ENCODE measurements at regions not wholly inside any gene's neighbourhood (a gene's known extent, or its start where the extent isn't known, plus 50 kb on each side); places are given as distances from the start of the nearest gene placed in this dataset.
"Not testable (repeated sequence)": the region's sequence is repeated elsewhere in the genome, so short reads cannot be mapped to it uniquely, and the experiment has no call there.

DNA sequence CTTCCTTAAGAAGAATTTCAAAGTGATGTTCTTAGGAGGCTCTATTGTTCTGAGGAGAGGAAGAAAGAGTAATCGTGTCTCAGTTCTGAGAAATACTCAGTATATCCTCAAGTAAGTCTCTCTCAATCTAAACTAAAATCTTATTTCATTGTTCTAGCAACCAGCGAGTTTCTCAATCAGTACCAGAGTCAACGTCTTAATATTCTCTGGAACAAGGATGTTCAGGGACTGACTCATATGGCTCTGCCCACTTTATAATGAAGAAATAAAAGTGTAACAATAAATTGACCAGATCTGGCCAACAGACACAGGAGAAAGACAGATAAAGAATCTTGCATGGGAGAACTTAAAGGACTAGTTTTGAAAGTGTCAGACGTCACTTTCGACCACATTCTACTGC lies 469.8 kb upstream of the FLRT2 start:
- DNase-seq (ENCODE audit: low spot score): no peak

GRCh38 chr14:85061256-85061655 lies 468.7 kb upstream of the FLRT2 start:
- no peak for DNase-seq (ENCODE audit: low spot score)

DNA sequence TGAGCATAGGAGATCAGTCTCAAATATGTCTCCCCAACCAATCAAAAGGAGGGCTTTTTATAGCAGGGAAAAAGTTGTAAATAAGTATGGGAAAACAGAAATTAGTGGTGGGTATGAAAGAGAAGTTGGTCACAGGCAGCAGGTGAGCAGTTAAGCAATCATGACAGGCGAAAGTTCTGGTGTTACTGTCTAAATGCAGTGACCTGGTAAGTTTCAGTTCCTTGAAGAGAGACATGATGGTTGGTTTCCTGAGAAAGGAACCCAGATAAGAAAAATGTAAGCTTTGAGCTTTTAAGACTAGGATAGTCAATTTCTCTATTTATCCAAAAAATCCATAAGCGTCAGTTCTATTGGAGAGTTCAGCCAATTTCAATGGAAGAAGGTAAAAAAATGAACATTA lies 466.2 kb upstream of the FLRT2 start:
- no peak for DNase-seq (ENCODE audit: low spot score)

- no peak for DNase-seq (ENCODE audit: low spot score)
Observed at GRCh38 chr14:85071447-85071846, 458.5 kb upstream of the FLRT2 start.

- no peak for DNase-seq (ENCODE audit: low spot score)
Observed at GRCh38 chr14:85074955-85075354, 455.0 kb upstream of the FLRT2 start.

- no peak for DNase-seq (ENCODE audit: low spot score)
Observed at GRCh38 chr14:85075694-85076476, 454.1 kb upstream of the FLRT2 start.

GRCh38 chr14:85077716-85078115 lies 452.2 kb upstream of the FLRT2 start:
- DNase-seq (ENCODE audit: low spot score): not testable (repeated sequence)

- no peak for DNase-seq (ENCODE audit: low spot score)
Observed at GRCh38 chr14:85079842-85080730, 449.9 kb upstream of the FLRT2 start.

DNA sequence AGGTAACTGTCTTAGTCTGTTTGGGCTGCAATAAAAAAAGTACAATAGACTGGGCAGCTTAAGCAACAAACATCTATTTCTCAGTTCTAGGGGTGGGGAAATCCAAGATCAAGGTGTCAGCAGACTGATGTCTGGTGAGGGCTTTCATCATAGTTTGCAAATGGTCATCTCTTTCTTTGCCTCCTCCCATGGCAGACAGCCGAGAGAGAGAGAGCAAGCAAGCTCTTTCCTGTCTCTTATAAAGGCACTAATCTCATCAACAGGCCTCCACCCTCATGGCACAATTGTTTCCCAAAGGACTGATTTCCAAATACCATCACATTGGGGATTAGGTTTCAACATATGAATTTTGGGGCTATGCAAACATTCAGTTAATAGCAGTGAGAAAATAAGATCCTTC lies 445.6 kb upstream of the FLRT2 start:
- no peak for DNase-seq (ENCODE audit: low spot score)

DNA sequence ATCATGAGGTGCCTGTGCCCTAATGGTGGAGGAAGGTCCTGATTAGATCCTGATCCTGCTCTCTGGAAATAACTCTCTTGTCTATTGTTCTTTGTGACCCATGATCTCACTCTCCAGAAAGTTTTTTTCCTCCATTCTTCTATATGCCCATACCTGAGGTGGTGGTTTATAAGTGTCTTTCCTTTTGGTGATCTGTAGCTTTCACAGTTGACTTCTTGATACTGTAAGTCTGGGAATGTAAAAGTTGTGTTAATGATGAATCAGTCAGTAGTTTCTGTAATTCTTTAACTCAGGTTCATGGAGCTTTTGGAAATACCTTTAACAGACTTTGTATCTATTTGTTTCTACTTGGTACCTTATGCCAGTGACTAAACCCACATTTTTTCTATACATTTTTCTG lies 444.0 kb upstream of the FLRT2 start:
- DNase-seq (ENCODE audit: low spot score): no peak

DNA sequence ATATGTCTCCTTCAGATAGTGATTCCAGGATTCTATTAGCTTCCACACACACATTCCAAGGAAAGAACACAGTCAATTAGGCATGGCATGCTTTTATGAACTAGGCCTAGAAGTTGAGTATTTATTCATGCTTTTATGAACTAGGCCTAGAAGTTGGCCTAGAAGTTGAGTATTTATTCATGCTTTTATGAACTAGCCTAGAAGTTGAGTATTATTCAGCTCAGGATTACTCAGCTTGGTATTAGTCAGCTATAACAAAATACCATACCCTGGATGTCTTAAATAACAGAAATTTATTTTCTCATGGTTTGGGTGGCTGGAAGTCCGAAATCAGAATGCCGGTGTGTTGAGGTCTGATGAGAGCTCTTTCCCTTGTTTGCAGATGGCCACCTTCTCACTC lies 442.7 kb upstream of the FLRT2 start:
- DNase-seq (ENCODE audit: low spot score): no peak

GRCh38 chr14:85088192-85088591 lies 441.8 kb upstream of the FLRT2 start:
- no peak for DNase-seq (ENCODE audit: low spot score)

DNA sequence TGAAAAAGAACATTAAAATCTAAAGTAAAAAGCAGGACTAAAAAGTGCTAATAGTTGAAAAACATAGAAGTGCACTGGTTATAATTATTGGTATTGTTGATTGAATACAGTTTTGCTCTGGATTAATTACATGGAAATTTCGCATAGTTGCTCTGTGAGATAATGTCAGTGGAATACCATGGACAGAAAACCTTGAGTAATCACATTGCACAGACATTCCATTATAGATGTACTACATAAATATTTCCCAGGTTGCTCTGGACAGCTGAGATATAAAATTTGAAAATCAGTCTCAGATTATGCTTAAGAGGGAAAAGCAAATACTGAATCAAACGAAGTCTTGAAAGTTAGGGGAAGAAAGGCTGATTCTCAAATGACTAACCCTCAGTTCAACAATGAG lies 439.3 kb upstream of the FLRT2 start:
- no peak for DNase-seq (ENCODE audit: low spot score)

DNA sequence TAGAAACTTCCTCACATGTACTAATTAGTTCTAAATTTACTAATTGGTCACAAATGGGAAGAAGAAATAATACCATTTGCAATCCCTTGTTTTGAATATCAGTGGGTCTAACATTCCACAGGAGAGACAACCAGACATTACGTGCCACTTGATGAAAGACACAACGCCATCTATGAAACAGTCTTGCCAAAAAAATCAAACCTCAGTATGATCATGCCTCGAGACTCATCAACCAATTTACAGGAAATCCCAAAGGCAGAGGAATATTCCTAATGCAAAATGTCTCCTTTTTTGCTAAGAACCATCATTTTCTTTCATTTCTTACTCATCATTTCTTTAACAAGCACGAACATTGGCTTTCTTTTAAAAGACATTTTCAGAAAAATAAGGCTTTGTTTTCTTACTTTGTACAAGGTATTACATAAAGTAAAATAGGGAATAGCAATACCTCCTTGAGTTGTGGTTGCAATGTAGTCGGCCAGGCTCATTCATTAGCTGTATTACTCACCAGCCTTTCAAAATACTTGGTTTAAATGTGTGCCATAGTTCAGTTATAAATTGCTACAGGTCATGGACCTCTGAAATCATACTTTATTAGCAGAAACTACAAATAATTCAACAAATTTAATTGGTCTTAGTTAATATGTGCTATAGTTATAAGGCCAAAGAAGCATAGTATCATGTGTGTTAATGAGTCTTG lies 436.2 kb upstream of the FLRT2 start:
- DNase-seq (ENCODE audit: low spot score): no peak

DNA sequence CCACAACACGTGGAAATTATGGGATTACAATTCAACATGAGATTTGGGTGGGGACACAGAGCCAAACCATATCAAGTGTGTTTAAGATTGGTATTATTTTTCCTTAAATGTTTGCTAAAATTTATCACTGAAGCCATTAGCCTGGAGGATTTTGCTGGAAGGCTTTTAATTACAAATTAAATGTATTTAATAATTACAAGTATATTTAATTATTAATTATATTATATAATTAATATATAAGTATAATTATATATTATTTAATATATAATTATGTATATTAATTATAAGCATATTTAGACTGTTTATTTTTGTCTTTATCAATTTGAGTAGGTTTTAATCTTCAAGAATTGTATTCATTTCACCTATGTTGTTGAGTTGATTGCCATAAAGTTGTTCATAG lies 427.4 kb upstream of the FLRT2 start:
- no peak for DNase-seq (ENCODE audit: low spot score)

GRCh38 chr14:85106506-85106905 lies 423.4 kb upstream of the FLRT2 start:
- DNase-seq (ENCODE audit: low spot score): no peak

DNA sequence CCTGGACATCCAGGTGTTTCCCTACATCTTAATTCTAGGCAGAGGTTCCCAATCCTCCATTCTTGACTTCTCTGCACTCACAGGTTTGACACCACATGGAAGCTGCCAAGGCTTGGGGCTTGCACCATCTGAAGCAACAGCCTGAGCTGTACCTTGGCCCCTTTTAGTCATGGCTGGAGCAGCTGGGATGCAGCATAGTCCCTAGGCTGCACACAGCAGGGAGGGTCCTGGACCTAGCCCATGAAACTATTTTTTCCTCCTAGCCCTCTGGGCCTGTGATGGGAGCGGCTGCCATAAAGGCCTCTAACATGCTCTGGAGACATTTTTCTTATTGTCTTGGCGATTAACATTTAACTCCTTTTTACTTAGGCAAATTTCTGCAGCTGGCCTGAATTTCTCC lies 417.2 kb upstream of the FLRT2 start:
- no peak for DNase-seq (ENCODE audit: low spot score)

GRCh38 chr14:85115921-85116320 lies 414.0 kb upstream of the FLRT2 start:
- no peak for DNase-seq (ENCODE audit: low spot score)

- DNase-seq (ENCODE audit: low spot score): no peak
Observed at GRCh38 chr14:85118274-85118673, 411.7 kb upstream of the FLRT2 start.

DNA sequence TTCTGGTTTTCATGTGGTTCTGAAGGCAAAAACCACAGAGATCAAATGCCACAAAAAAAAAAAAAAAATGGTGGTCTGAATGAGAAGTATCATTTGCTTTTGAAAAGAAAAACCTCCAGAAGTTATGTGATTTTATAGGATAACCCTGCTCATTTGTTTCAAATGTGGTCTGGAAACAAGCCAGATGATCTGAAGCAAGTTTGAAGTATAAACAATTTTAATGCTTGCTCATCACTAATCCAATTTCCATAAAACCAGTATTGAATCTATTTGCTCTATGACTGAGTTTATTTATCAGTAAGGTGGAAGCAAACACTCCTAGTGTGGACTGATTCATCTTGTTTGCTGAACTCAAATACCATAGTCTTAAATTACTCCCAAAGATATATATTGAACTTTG lies 407.3 kb upstream of the FLRT2 start:
- DNase-seq (ENCODE audit: low spot score): no peak

DNA sequence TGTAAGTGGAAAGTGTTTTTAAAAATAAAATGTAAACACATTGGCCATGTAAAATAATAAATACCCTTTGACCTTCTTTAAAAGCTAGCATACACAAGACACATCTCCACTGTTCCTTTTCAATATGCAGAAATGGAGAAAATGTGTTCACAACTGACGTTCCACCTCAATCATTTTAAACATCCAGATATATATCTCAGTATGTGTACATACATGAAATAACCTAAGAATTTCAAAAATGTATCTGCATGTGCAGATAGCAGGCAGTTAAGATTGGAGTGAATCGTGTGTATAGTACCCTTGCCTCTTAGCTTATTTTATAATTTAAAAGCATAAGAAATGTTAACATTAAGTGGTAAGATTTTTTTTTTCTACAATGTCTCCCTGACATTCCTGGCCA lies 406.2 kb upstream of the FLRT2 start:
- no peak for DNase-seq (ENCODE audit: low spot score)

GRCh38 chr14:85124631-85125290 lies 405.2 kb upstream of the FLRT2 start:
- no peak for DNase-seq (ENCODE audit: low spot score)
